HG02798 (cell line): ENCODE measurements at regions not wholly inside any gene's neighbourhood (a gene's known extent, or its start where the extent isn't known, plus 50 kb on each side); places are given as distances from the start of the nearest gene placed in this dataset.

Experiments used
- ATAC-seq: cut with Tn5 transposase; IDR thresholded peaks from one replicate; pipeline ENCODE4 v1.9.1; 2021; ENCODE audit warnings: mild to moderate bottlenecking; ENCODE audit not compliant: unreplicated experiment, poor library complexity

- no peak for ATAC-seq
Measured at GRCh38 chr14:105846312-105846711, 319.9 kb downstream of the TMEM121 start.

GRCh38 chr14:105847400-105847799 is 321.0 kb downstream of the TMEM121 start:
- ATAC-seq: no peak

- no peak for ATAC-seq
Measured at GRCh38 chr14:105848570-105848969, 322.2 kb downstream of the TMEM121 start.

GRCh38 chr14:105849933-105850626 is 323.7 kb downstream of the TMEM121 start:
- no peak for ATAC-seq

- ATAC-seq: no peak
Measured at GRCh38 chr14:105850853-105851581, 324.6 kb downstream of the TMEM121 start.

- no peak for ATAC-seq
Measured at GRCh38 chr14:105851716-105852377, 325.5 kb downstream of the TMEM121 start.

GRCh38 chr14:105852378-105853088 is 326.1 kb downstream of the TMEM121 start:
- no peak for ATAC-seq

GRCh38 chr14:105853089-105853906 is 326.9 kb downstream of the TMEM121 start:
- no peak for ATAC-seq

- no peak for ATAC-seq
Measured at GRCh38 chr14:105853907-105854599, 327.7 kb downstream of the TMEM121 start.

GRCh38 chr14:105854600-105855245 is 328.3 kb downstream of the TMEM121 start:
- ATAC-seq: no peak

- no peak for ATAC-seq
Measured at GRCh38 chr14:105855246-105855892, 329.0 kb downstream of the TMEM121 start.

GRCh38 chr14:105855893-105856675 is 329.7 kb downstream of the TMEM121 start:
- no peak for ATAC-seq

GRCh38 chr14:105856676-105857219 is 330.4 kb downstream of the TMEM121 start:
- ATAC-seq: no peak

GRCh38 chr14:105857220-105857825 is 330.9 kb downstream of the TMEM121 start:
- ATAC-seq: no peak

- ATAC-seq: no peak
Measured at GRCh38 chr14:105857826-105858675, 331.7 kb downstream of the TMEM121 start.

- no peak for ATAC-seq
Measured at GRCh38 chr14:105858676-105859025, 332.3 kb downstream of the TMEM121 start.
